ENCODE measurements at regions not wholly inside any gene's neighbourhood (a gene's known extent, or its start where the extent isn't known, plus 50 kb on each side); places are given as distances from the start of the nearest gene placed in this dataset.

GRCh38 chr4:174438711-174439110 is 83.6 kb downstream of the HPGD start:
- DNase-seq (ENCODE audit: low read depth): no peak

GRCh38 chr4:174437749-174438148 is 84.5 kb downstream of the HPGD start:
- no peak for DNase-seq (ENCODE audit: low read depth)

DNA sequence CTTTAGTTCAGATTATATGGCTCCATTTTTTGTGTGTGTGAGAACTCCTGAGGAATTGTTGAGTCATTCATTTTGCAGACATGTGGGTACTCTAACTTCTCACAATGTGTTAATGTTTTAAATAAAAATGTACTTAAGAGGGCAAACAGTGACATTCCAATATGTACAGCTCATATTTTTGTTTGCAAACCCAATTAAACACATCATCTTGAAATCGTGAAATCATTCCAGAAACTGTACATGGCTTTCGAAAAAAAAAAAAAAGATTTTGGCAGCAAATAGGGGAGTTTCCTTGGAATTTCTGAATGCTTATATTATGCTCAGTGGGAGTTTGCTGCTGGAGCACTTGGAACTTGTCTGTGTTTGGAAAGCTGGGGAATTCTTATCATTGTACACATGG is 85.0 kb downstream of the HPGD start:
- peak; percentile 50 for DNase-seq (ENCODE audit: low read depth)

DNA sequence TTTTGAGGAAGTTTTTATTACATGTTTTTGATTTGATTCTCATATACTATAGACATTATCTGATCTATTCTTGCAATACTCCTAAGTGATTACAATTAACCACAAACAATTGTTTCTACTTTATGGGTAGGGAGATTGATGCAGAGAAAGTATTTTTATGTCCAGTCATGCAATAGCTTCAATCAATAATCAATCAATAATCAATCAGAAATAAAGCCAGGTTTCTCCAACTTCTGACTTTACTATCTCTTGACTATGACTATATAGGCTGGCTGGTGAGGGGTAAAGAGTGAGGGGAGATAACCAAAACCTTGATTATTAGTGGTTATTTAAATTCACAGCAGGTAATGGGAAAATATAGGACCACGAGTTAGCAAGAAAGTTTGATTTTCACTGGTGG is 85.9 kb downstream of the HPGD start:
- DNase-seq (ENCODE audit: low read depth): no peak

GRCh38 chr4:174435974-174436373 is 86.3 kb downstream of the HPGD start:
- no peak for DNase-seq (ENCODE audit: low read depth)

DNA sequence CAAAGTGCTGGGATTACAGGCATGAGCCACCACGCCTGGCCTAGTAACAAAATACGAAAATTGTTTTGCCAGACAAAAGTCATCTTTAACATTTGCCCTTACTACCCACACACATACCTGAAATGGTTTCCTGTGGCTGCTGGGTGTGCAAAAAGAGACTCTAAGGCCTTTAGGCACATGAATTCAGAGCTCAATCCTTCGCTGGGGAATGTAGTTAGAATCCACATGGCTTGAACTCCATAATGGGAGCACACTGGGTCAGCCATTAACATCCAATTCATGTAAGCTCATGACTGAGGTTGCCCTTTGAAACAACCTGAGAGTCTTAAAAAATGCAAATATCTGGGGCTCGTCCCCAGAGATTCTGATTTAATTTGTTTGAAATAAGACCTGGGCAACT is 87.8 kb downstream of the HPGD start:
- DNase-seq (ENCODE audit: low read depth): no peak

DNA sequence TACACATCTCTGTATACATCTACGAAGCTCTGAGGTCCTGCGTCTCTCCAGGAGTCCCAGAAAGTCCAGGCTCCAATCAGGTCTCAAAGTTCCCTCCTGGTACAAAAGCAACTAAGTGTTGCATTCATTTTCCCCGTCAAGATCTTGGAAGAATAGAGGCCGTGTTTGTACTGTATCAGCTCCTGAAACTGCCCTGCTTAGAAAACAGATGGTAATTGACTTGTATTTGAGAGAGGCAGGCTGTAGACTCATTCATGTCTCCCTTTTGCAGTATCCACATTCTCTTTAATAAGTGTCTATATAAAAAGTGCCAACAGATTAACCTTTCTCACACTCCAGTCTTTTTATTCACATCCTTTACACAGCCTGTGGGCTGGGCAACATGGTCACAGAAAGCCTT is 91.7 kb downstream of the HPGD start:
- no peak for DNase-seq (ENCODE audit: low read depth)

- DNase-seq (ENCODE audit: low read depth): no peak
These were observed 92.4 kb downstream of the HPGD start for GRCh38 chr4:174429701-174430410.

DNA sequence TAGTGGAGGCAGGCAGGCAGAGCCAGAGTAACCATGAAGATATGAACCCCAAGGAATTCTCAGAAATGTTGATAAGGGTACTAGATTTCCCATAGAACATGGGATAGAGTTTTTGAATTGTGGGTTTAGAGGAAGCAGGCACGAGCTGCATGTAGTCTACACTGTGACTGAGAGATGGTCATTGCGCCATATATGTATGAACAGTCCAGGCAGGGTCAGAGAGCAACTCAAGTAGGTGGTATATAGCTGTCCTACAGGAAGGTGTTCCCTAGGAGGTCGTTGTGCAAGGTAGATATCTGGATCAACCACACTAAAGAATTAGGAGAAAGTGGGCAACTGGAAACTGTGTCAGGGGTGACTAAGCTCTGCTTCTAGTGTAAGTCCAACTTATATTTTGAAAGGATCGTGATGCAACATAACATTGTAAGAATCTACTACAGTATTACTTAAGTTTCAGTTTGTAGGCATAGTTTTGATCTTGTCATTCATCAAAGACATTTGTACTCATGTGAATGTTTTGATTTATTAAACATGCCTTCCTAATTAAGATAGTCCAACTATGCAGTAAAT is 94.6 kb downstream of the HPGD start:
- DNase-seq (ENCODE audit: low read depth): no peak

GRCh38 chr4:174425669-174426068 is 96.6 kb downstream of the HPGD start:
- DNase-seq (ENCODE audit: low read depth): no peak

GRCh38 chr4:174423257-174423944 is 98.9 kb downstream of the HPGD start:
- peak; percentile 9 for DNase-seq (ENCODE audit: low read depth)

DNA sequence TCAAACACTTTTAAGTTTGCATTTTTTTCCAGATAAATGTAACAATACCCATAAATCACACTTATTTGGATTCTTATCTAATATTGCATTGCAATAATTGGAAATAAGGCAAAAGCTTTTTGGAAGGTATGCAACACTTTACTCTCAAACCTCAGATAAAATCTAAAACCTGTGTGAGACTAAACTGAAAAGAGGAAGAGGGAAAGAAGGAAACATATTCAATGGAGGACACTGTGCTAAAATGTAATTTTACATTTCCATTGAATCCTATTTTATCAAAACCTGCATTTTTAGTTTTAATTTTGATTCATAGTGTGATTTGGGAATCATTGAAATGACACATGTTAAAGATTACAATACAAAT is 99.4 kb downstream of the HPGD start:
- no peak for DNase-seq (ENCODE audit: low read depth)

GRCh38 chr4:174420316-174420715 is 102.0 kb downstream of the HPGD start:
- DNase-seq (ENCODE audit: low read depth): no peak

- DNase-seq (ENCODE audit: low read depth): no peak
These were observed 103.6 kb downstream of the HPGD start for GRCh38 chr4:174418640-174419212.

GRCh38 chr4:174408841-174409552 is 113.3 kb downstream of the HPGD start:
- DNase-seq (ENCODE audit: low read depth): no peak

DNA sequence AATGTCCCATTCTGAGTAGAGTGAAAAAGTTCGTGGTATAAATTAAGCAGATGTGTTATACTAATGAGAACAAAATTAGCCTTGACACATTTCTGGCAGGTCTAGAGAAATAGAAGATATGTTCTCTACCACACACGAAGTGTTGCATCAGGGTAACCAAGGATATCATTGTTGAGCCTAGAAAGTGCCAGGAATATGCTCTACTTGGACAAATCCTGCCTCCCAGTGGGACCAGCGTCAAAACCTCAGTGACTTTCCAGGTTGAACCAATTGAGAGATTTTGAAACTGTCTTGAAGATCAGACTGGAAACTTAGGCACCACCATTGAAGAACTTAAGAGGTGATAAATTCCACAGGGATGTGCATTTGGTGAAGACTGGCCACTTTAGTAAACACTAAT is 115.9 kb downstream of the HPGD start:
- no peak for DNase-seq (ENCODE audit: low read depth)

- DNase-seq (ENCODE audit: low read depth): no peak
These were observed 116.4 kb downstream of the HPGD start for GRCh38 chr4:174405923-174406322.

DNA sequence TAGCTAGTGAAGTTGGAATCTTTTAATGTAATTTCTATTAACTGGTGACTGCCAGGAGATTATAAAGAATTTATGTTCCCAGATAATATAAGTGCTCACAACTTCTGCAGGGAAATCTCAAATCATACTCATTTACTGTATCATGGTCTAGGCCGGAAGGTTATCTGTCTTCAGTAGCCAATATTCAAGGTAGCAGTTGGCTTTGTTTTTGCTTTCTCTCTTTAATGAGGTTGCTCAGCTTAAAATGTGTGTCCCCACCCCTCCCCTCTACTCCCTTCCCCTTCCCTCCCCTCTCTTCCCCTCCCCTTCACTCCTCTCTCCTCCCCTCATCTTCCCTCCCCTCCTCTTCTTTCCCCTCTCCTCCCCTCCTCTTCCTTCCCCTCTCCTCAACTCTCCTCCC is 117.6 kb downstream of the HPGD start:
- DNase-seq (ENCODE audit: low read depth): no peak

GRCh38 chr4:174403177-174403543 is 119.1 kb downstream of the HPGD start:
- no peak for DNase-seq (ENCODE audit: low read depth)

DNA sequence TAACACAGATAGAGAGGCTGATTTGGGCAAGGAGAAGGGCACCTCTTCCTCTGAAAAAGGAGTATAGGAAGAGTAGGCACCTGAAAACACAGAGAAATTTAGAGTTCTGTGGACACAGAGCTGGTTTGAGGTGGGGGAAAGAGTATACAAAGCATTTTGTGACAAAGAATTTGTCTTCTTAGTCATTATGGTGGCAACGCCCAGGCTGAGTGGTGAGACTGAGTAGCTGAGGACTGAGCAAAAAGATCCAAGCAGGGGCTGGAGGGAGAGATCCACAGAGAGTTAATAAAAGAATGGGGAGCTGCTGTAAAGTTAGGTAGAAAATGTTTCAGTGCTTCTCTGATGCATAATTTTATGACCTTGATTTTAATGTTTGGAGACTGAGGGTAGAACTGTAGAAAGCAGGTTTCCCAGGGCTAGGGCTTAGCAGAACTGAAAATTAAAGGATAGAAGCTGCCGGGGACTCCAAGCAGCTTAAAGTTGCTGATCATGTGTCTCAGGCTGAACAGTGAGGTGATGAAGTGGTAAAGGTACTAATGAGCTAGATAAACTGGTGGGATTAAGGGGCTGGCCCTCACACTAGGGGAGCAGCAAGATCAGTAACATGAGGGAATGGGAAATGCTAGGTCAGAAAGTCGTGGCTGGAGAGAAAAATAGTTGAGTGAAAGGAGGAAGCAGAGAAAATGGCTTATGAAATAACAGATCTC is 118.9 kb downstream of the CEP44 start:
- no peak for DNase-seq (ENCODE audit: low read depth)

- DNase-seq (ENCODE audit: low read depth): no peak
These were observed 117.9 kb downstream of the CEP44 start for GRCh38 chr4:174401471-174402130.

Measured in GM04503 (cell line).